ENCODE measurements at regions not wholly inside any gene's neighbourhood (a gene's known extent, or its start where the extent isn't known, plus 50 kb on each side); places are given as distances from the start of the nearest gene placed in this dataset.

DNA sequence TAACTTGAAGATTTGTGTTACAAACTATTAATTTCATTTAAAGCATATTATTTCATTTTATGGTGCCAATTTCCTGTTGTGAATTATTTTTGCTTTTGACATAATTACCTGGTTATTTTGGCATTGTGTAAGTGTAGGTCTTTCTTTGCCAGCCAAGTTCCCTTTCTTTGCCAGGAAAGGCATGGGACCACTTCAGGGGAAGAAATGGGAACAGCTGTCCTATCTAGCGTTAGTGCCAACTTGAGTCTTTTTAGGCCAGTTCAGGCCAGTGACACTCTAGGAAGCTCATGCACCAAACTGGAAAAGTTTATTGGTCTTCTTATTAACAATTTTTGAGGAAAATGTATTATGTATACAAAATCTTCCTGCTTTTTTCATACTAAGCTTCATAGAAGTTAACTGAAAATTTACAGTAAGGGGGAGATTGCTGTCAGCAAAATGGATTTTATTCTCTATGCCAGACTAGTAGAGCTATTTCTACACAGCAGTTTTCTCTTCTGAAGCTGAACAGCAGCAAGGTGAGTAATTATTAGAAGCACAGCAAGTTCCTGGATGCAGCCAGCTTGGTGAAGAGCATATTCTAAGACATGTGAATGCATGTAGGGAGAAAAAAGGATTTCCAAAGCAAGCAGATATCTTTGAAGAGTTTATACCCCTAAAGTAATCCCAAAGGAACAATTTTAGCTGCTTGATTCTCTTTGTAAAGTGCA is 914.6 kb upstream of the ADGRL4 start:
- WGBS, 2 experiments (ENCODE audit: extremely low coverage in 1 of 2, insufficient coverage in 1 of 2, insufficient read length in 1 of 2, insufficient replicate concordance in 2 of 2, low coverage in 1 of 2, low lambda C conversion rate in 2 of 2, missing lambda C conversion rate in 1 of 2), result 85% methylated on average over 1 of the region's 1 CpG; no CpG with 5 or more reads in 1 of the 2 experiments
- ChIA-PET POLR2A (ENCODE audit: partially characterized antibody) (no interaction called here), CTCF (ENCODE audit: partially characterized antibody) (interaction anchor here (1.2 kb wide), 1 partner anchor 9 kb away, joined by 3 read pairs; no protein-coding TSS in a partner anchor)
- Histone ChIP-seq H3K18ac (ENCODE audit: extremely low read depth, low read length) (no peak overlapping the region), H3K27me3 (replicated peaks in 1 of 4; ENCODE audit: control insufficient read depth in 3 of 4, extremely low read depth in 1 of 4, insufficient read depth in 3 of 4, low read length in 3 of 4) (no peaks in the 10 kb centered on the region), H2BK12ac (ENCODE audit: low read depth, low read length) (no peak overlapping the region), H3K23ac (ENCODE audit: insufficient read length) (no peak overlapping the region), H4K5ac (ENCODE audit: insufficient read length, low read depth, low read length) (no peak overlapping the region), H2AFZ (ENCODE audit: low read length) (no peak overlapping the region), H4K8ac (ENCODE audit: extremely low read depth, insufficient read depth, low read length) (no peak overlapping the region), H3K27ac (ENCODE audit: low read depth, low read length) (no peak overlapping the region), H2AK5ac (ENCODE audit: low read depth, low read length) (no peak overlapping the region), H3K4me3 (ENCODE audit: extremely low read depth in 1 of 4, insufficient read depth in 2 of 4, low read depth in 3 of 4, low read length in 4 of 4) (no peak overlapping the region), H3K9ac (replicated peaks in 1 of 4; ENCODE audit: extremely low read depth in 1 of 4, low read depth in 3 of 4, low read length in 3 of 4) (no peak overlapping the region), H3K79me1 (ENCODE audit: low read depth, low read length) (no peaks in the 10 kb centered on the region), H2BK5ac (ENCODE audit: low read depth, low read length) (no peak overlapping the region), H3K36me3 (ENCODE audit: control insufficient read depth in 2 of 4, insufficient read depth in 4 of 4, low read length in 3 of 4) (no peaks in the 10 kb centered on the region), H3K79me2 (ENCODE audit: control insufficient read depth in 1 of 2, insufficient read depth in 2 of 2, low read length in 2 of 2) (no peaks in the 10 kb centered on the region), H4K20me1 (replicated peaks in 1 of 2; ENCODE audit: control insufficient read depth in 1 of 2, insufficient read depth in 2 of 2, low read length in 2 of 2) (no peaks in the 10 kb centered on the region), H3K4ac (replicated peaks; ENCODE audit: insufficient read length, low read depth, low read length) (no peak overlapping the region), H3K4me1 (replicated peaks in 1 of 4; ENCODE audit: control insufficient read depth in 3 of 4, insufficient read depth in 4 of 4, low read length in 3 of 4) (no peaks in the 10 kb centered on the region), H4K91ac (replicated peaks; ENCODE audit: insufficient read length, low read length) (no peak overlapping the region), H2BK20ac (ENCODE audit: low read length) (no peak overlapping the region), H3K9me3 (ENCODE audit: insufficient read depth in 2 of 2, low read depth in 1 of 2, low read length in 1 of 2) (peaks cover 6 to 13% of the 10 kb centered on the region in 2 experiments; a peak in 3 of 4 replicates), H3K23me2 (ENCODE audit: low read depth, low read length) (no peaks in the 10 kb centered on the region), H2BK15ac (ENCODE audit: low read length) (no peak overlapping the region), H3K14ac (ENCODE audit: insufficient read length) (no peak overlapping the region), H3K56ac (replicated peaks; ENCODE audit: insufficient read length, low read depth, low read length) (no peak overlapping the region), H3K4me2 (ENCODE audit: insufficient read depth in 1 of 2, low read depth in 2 of 2, low read length in 2 of 2) (no peak overlapping the region), H2BK120ac (replicated peaks; ENCODE audit: low read depth, low read length) (no peak overlapping the region)
- FAIRE-seq (no peak), DNase-seq (ENCODE audit: low read depth in 1 of 2, low spot score in 2 of 2) (no peak)
- no peak for TF ChIP-seq TAF1 (IDR thresholded peaks at IDR 0.05; ENCODE audit: low read depth, low read length)
- TF ChIP-seq TEAD4 (IDR thresholded peaks at IDR 0.05; ENCODE audit: low read depth, low read length), result no peak
- TF ChIP-seq NRF1 (IDR thresholded peaks at IDR 0.05; ENCODE audit: low read depth, low read length), result no peak
- TF ChIP-seq RBBP5 (IDR thresholded peaks at IDR 0.05; ENCODE audit: borderline replicate concordance, low read depth, low read length), result no peak
- TF ChIP-seq RAD21 (IDR thresholded peaks at IDR 0.05 in 1 of 2, conservative IDR thresholded peaks at IDR 0.05 in 1 of 2; ENCODE audit: low read depth in 2 of 2, low read length in 2 of 2), result no peak
- no peak for TF ChIP-seq TAF7 (optimal IDR thresholded peaks at IDR 0.05; ENCODE audit: borderline replicate concordance, low read depth, low read length)
- TF ChIP-seq BACH1 (IDR thresholded peaks at IDR 0.05; ENCODE audit: low read length), result no peak
- TF ChIP-seq BRCA1 (IDR thresholded peaks at IDR 0.05; ENCODE audit: low read depth, low read length), result no peak
- no peak for TF ChIP-seq SP2 (IDR thresholded peaks at IDR 0.05; ENCODE audit: low read length)
- TF ChIP-seq SIRT6 (IDR thresholded peaks at IDR 0.05; ENCODE audit: low read length), result no peak

All from H1 (cell line).